ENCODE measurements at regions not wholly inside any gene's neighbourhood (a gene's known extent, or its start where the extent isn't known, plus 50 kb on each side); places are given as distances from the start of the nearest gene placed in this dataset.

DNA sequence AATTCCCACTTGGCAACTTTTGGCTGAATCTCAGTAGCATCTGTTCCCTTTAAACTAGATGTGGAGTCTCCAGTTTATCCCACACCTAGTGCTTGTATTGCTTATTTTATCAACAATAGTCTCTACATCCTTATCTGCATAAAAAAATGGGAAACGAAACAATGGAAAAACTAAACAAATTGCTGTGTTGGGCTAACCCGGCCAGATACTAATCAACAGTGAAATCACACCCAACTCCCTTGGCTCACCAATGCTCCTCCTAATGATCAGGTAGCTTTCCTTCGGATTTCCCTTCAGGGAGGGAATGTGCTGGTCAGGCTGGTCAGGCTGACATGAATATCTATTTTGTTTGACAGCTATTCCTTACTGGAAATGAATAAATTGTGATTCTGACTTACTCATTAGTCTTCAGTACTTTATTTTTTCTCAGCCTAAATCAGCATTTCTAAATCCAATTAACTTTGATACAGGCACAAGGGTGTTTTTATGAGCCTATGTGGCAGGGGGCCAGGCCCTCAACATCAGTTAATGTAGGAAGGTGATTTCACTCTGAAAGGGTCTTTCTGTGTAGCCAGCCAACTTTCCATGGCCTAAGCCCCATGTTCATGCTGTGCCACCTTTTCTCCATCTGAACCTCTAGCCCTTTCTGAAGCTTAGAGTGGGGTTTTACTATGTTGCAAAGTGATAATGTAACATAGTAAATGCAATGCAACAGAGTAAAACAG lies 170.5 kb upstream of the NPSR1 start:
- TF ChIP-seq, protein P1, sequence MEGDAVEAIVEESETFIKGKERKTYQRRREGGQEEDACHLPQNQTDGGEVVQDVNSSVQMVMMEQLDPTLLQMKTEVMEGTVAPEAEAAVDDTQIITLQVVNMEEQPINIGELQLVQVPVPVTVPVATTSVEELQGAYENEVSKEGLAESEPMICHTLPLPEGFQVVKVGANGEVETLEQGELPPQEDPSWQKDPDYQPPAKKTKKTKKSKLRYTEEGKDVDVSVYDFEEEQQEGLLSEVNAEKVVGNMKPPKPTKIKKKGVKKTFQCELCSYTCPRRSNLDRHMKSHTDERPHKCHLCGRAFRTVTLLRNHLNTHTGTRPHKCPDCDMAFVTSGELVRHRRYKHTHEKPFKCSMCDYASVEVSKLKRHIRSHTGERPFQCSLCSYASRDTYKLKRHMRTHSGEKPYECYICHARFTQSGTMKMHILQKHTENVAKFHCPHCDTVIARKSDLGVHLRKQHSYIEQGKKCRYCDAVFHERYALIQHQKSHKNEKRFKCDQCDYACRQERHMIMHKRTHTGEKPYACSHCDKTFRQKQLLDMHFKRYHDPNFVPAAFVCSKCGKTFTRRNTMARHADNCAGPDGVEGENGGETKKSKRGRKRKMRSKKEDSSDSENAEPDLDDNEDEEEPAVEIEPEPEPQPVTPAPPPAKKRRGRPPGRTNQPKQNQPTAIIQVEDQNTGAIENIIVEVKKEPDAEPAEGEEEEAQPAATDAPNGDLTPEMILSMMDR (conservative IDR thresholded peaks at IDR 0.05), result no peak
- TF ChIP-seq EZH2 (IDR thresholded peaks at IDR 0.05; ENCODE audit: low read depth), result no peak
- POLR2A ChIA-PET (ENCODE audit: unreplicated experiment), result no interaction called here
- Histone ChIP-seq H3K27me3 (ENCODE audit: insufficient read depth, low read depth) (no peaks in the 10 kb centered on the region), H3K9me3 (ENCODE audit: insufficient read depth, low read depth) (no peaks in the 10 kb centered on the region), H3K4me3 (no peak overlapping the region), H3K9me2 (ENCODE audit: insufficient read depth) (no peaks in the 10 kb centered on the region), H3K36me3 (ENCODE audit: low read depth) (no peaks in the 10 kb centered on the region), H3K4me2 (no peak overlapping the region), H3K4me1 (replicated peaks; ENCODE audit: insufficient read depth) (no peaks in the 10 kb centered on the region), H3K79me2 (ENCODE audit: low read depth) (no peaks in the 10 kb centered on the region), H4K20me1 (ENCODE audit: insufficient read depth) (no peaks in the 10 kb centered on the region), H3F3A (ENCODE audit: insufficient read depth, low read depth) (no peaks in the 10 kb centered on the region), H2AFZ (no peak overlapping the region), H3K27ac (no peak overlapping the region)
- intact Hi-C loops (cut with micrococcal nuclease; ENCODE audit: unreplicated experiment), result no loop called here
- CTCF ChIA-PET, result no interaction called here
- DNase-seq, result no peak
- no TSS peak for BruUV-seq (replicated peaks)

DNA sequence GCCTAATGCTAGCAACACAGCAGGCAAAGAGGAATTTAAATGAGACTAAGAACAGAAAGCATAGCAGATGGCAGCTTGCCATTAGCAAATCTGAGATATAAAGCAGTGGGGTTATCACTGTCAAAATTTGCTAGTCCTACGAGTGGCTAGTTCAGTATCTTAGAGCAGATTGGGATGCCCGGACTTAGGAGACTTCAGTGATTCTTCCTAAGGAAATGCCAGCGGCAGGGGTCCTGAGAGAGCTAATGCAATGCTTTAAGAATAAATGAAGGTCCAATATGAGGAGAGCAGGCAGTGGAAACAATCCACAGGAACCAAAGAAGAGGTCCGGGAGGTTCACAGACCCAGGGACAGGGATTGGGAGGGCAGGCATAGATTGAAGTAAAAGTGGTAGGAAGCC lies 169.3 kb upstream of the NPSR1 start:
- Histone ChIP-seq H3K27me3 (ENCODE audit: insufficient read depth, low read depth) (no peaks in the 10 kb centered on the region), H4K20me1 (ENCODE audit: insufficient read depth) (no peaks in the 10 kb centered on the region), H2AFZ (no peak overlapping the region), H3K4me2 (no peak overlapping the region), H3K4me1 (replicated peaks; ENCODE audit: insufficient read depth) (no peaks in the 10 kb centered on the region), H3K27ac (no peak overlapping the region), H3K9me2 (ENCODE audit: insufficient read depth) (no peaks in the 10 kb centered on the region), H3K4me3 (no peak overlapping the region), H3K79me2 (ENCODE audit: low read depth) (no peaks in the 10 kb centered on the region), H3K36me3 (ENCODE audit: low read depth) (no peaks in the 10 kb centered on the region), H3K9me3 (ENCODE audit: insufficient read depth, low read depth) (no peaks in the 10 kb centered on the region), H3F3A (ENCODE audit: insufficient read depth, low read depth) (no peaks in the 10 kb centered on the region)
- intact Hi-C loops (cut with micrococcal nuclease; ENCODE audit: unreplicated experiment), result no loop called here
- CTCF ChIA-PET, result no interaction called here
- POLR2A ChIA-PET (ENCODE audit: unreplicated experiment), result no interaction called here
- TF ChIP-seq, protein P1 (conservative IDR thresholded peaks at IDR 0.05), result no peak
- TF ChIP-seq EZH2 (IDR thresholded peaks at IDR 0.05; ENCODE audit: low read depth), result no peak
- DNase-seq, result no peak
- no TSS peak for BruUV-seq (replicated peaks)

DNA sequence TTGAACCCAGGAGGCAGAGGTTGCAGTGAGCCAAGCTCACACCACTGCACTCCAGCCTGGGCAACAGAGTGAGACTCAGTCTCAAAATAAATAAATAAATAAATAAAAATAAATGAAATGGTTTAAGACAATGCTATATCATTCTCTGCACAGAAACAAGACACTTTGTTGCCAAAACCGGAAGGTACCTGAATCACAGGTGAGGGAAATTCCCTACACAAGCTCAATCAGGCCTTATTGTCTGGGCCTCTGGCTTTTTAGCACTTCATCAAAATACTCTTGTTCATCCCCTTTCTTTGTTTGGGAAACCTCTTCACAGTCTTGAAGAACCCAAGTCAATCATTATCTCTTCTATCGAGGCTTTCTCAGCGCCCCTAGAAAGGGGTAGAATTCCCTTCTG lies 166.1 kb upstream of the NPSR1 start:
- Histone ChIP-seq H3K79me2 (ENCODE audit: low read depth) (no peaks in the 10 kb centered on the region), H2AFZ (no peak overlapping the region), H3K4me1 (replicated peaks; ENCODE audit: insufficient read depth) (no peaks in the 10 kb centered on the region), H4K20me1 (ENCODE audit: insufficient read depth) (no peaks in the 10 kb centered on the region), H3K4me2 (no peak overlapping the region), H3K9me2 (ENCODE audit: insufficient read depth) (no peaks in the 10 kb centered on the region), H3F3A (ENCODE audit: insufficient read depth, low read depth) (no peaks in the 10 kb centered on the region), H3K9me3 (ENCODE audit: insufficient read depth, low read depth) (no peaks in the 10 kb centered on the region), H3K36me3 (ENCODE audit: low read depth) (no peaks in the 10 kb centered on the region), H3K27ac (no peak overlapping the region), H3K4me3 (no peak overlapping the region), H3K27me3 (ENCODE audit: insufficient read depth, low read depth) (peaks cover 13% of the 10 kb centered on the region; the same call in 1 of the 2 replicates)
- DNase-seq, result no peak
- TF ChIP-seq EZH2 (IDR thresholded peaks at IDR 0.05; ENCODE audit: low read depth), result no peak
- TF ChIP-seq, protein P1 (conservative IDR thresholded peaks at IDR 0.05), result no peak
- BruUV-seq (replicated peaks), result no TSS peak
- CTCF ChIA-PET, result no interaction called here
- POLR2A ChIA-PET (ENCODE audit: unreplicated experiment), result no interaction called here
- intact Hi-C loops (cut with micrococcal nuclease; ENCODE audit: unreplicated experiment), result no loop called here

All from PC-9 (cell line).